NCI-H1105 treated with DMSO at 0.1 percent for 48 hours (cell line): ENCODE measurements at regions not wholly inside any gene's neighbourhood (a gene's known extent, or its start where the extent isn't known, plus 50 kb on each side); places are given as distances from the start of the nearest gene placed in this dataset.
A peak's percentile ranks its signal among the peaks of the same experiment; 100 is the strongest.

Experiments used
- DNase-seq: peaks from one replicate; lab custom pipeline; 2025; lab: John Stamatoyannopoulos, UW

GRCh38 chr4:128386761-128387599, 99.4 kb upstream of the PGRMC2 start:
- peak; percentile 60 for DNase-seq

- DNase-seq, result no peak
These were observed 98.2 kb upstream of the PGRMC2 start for GRCh38 chr4:128385683-128386304.

GRCh38 chr4:128384765-128385598, 97.4 kb upstream of the PGRMC2 start:
- no peak for DNase-seq

- DNase-seq, result no peak
These were observed 96.5 kb upstream of the PGRMC2 start for GRCh38 chr4:128384091-128384520.

GRCh38 chr4:128381748-128382559, 94.3 kb upstream of the PGRMC2 start:
- DNase-seq, result no peak

- DNase-seq, result no peak
These were observed 92.7 kb upstream of the PGRMC2 start for GRCh38 chr4:128380306-128380705.

GRCh38 chr4:128379860-128380259, 92.2 kb upstream of the PGRMC2 start:
- DNase-seq, result no peak

- no peak for DNase-seq
These were observed 91.1 kb upstream of the PGRMC2 start for GRCh38 chr4:128378668-128379067.

- no peak for DNase-seq
These were observed 89.3 kb upstream of the PGRMC2 start for GRCh38 chr4:128376958-128377357.

- DNase-seq, result no peak
These were observed 88.7 kb upstream of the PGRMC2 start for GRCh38 chr4:128376303-128376702.

GRCh38 chr4:128373628-128374027, 86.0 kb upstream of the PGRMC2 start:
- DNase-seq, result no peak

GRCh38 chr4:128371876-128372275, 84.3 kb upstream of the PGRMC2 start:
- DNase-seq, result no peak

- no peak for DNase-seq
These were observed 83.6 kb upstream of the PGRMC2 start for GRCh38 chr4:128371001-128371777.

GRCh38 chr4:128366212-128366611, 78.6 kb upstream of the PGRMC2 start:
- no peak for DNase-seq

- no peak for DNase-seq
These were observed 77.0 kb upstream of the PGRMC2 start for GRCh38 chr4:128364565-128364964.

- no peak for DNase-seq
These were observed 76.4 kb upstream of the PGRMC2 start for GRCh38 chr4:128363966-128364365.

GRCh38 chr4:128362760-128363159, 75.1 kb upstream of the PGRMC2 start:
- DNase-seq, result no peak

GRCh38 chr4:128359422-128359821, 71.8 kb upstream of the PGRMC2 start:
- no peak for DNase-seq

- no peak for DNase-seq
These were observed 71.3 kb upstream of the PGRMC2 start for GRCh38 chr4:128358913-128359279.

GRCh38 chr4:128358231-128358912, 70.8 kb upstream of the PGRMC2 start:
- no peak for DNase-seq
